HCT116 (cell line): ENCODE measurements at regions not wholly inside any gene's neighbourhood (a gene's known extent, or its start where the extent isn't known, plus 50 kb on each side); places are given as distances from the start of the nearest gene placed in this dataset.

Experiments used
- ATAC-seq: fragments of 200-7000 bp; cut with Tn5 transposase; 2 replicates; pipeline ENCODE4 v1.9.1; 2020; ENCODE audit warnings: mild to moderate bottlenecking, moderate library complexity
- BruUV-seq: library from RNA; stranded (reverse); fragments of 400-500 nt; replicated peaks from 2 replicates; lab custom pipeline; 2021; lab: Mats Ljungman, UMichigan
- CTCF ChIA-PET: fragments of 300-600 bp; sonication (Branson Sonifier 250); formaldehyde crosslinking; loops from one replicate; lab custom pipeline; 2021; ENCODE audit warnings: antibody characterized with exemption; lab: Charles Lee
- POLR2A ChIA-PET: fragments of 300-600, 350-600 bp; sonication (Branson Sonifier 250); formaldehyde crosslinking; loops from one replicate; lab custom pipeline; 2021; ENCODE audit warnings: antibody characterized with exemption; lab: Charles Lee
- RAD21 ChIA-PET, 2 experiments: fragments of 300-600 bp; sonication (Branson Sonifier 250); formaldehyde crosslinking; loops; one replicate each; lab custom pipeline; 2023; ENCODE audit warnings: low total read pairs in 2 of 2; ENCODE audit not compliant: uncharacterized antibody in 2 of 2, unreplicated experiment in 2 of 2, low non-redundant PET in 1 of 2; lab: Charles Lee
- DNase-seq: peaks from one replicate; pipeline ENCODE4 v3.0.0-alpha.2; 2010; ENCODE audit warnings: low read depth, low spot score
- H2AFZ ChIP-seq: fragments of 200-600 bp; shearing (Covaris generic), sonication (generic); 2 replicates; pipeline ENCODE4 v1.6.1; 2017; ENCODE audit warnings: low read depth, mixed run types, mixed read lengths, antibody characterized with exemption, low read length; ENCODE audit not compliant: poor library complexity, severe bottlenecking
- H3K27ac ChIP-seq: 2 replicates; pipeline ENCODE4 v1.5.1; 2012; ENCODE audit warnings: low read depth, low read length
- H3K27me3 ChIP-seq: fragments of 200-600 bp; sonication (generic); 2 replicates; pipeline ENCODE4 v1.6.1; 2016; ENCODE audit warnings: mixed run types, low read length, mixed read lengths; ENCODE audit not compliant: insufficient read depth
- H3K36me3 ChIP-seq, 2 experiments: fragments of 200-500 bp in 1 of 2; fragments of 200-600 bp in 1 of 2; sonication (Bioruptor generic) in 1 of 2; sonication (generic) in 1 of 2; 2 replicates each; pipeline versions ENCODE4 v1.5.1 to v1.6.1; 2014 to 2016; ENCODE audit warnings: low read length in 2 of 2, inconsistent platforms in 1 of 2, mixed read lengths in 1 of 2, mixed run types in 1 of 2; ENCODE audit not compliant: insufficient read depth in 2 of 2, control insufficient read depth in 1 of 2
- H3K4me1 ChIP-seq, 2 experiments: fragments of 200-600 bp in 1 of 2; sonication (generic) in 1 of 2; 2 replicates each; pipeline versions ENCODE4 v1.5.1 to v1.6.1; 2012 to 2017; ENCODE audit warnings: low read length in 2 of 2, inconsistent platforms in 1 of 2, mild to moderate bottlenecking in 1 of 2, mixed read lengths in 1 of 2, mixed run types in 1 of 2, moderate library complexity in 1 of 2; ENCODE audit not compliant: insufficient read depth in 2 of 2, control insufficient read depth in 1 of 2
- H3K4me2 ChIP-seq: fragments of 200-600 bp; sonication (generic); 2 replicates; pipeline ENCODE4 v1.6.1; 2017; ENCODE audit warnings: mixed run types, low read length, mixed read lengths
- H3K4me3 ChIP-seq, 2 experiments: fragments of 200-600 bp in 1 of 2; sonication (generic) in 1 of 2; replicated peaks in 1 of 2; 2 replicates each; pipeline ENCODE4 v1.5.1; 2011 to 2016; ENCODE audit warnings: low read length in 2 of 2, control low read depth in 1 of 2, low read depth in 1 of 2, mild to moderate bottlenecking in 1 of 2, mixed read lengths in 1 of 2, mixed run types in 1 of 2
- H3K79me2 ChIP-seq: fragments of 200-600 bp; sonication (generic); 2 replicates; pipeline ENCODE4 v1.6.1; 2017; ENCODE audit warnings: mild to moderate bottlenecking, mixed run types, low read length, moderate library complexity, mixed read lengths; ENCODE audit not compliant: insufficient read depth
- H3K9ac ChIP-seq: fragments of 200-600 bp; sonication (generic); 2 replicates; pipeline ENCODE4 v1.6.1; 2016; ENCODE audit warnings: low read length, mixed read lengths
- H3K9me2 ChIP-seq: fragments of 200-600 bp; sonication (generic), shearing (Covaris generic); 2 replicates; pipeline ENCODE4 v1.6.1; 2017; ENCODE audit warnings: mixed run types, mild to moderate bottlenecking, moderate library complexity; ENCODE audit not compliant: insufficient read depth
- H3K9me3 ChIP-seq, 2 experiments: fragments of 200-500 bp in 1 of 2; fragments of 200-600 bp in 1 of 2; sonication (Bioruptor generic) in 1 of 2; sonication (generic) in 1 of 2; 2 replicates each; pipeline ENCODE4 v1.6.1; 2014 to 2017; ENCODE audit warnings: low read length in 2 of 2, mixed read lengths in 2 of 2, inconsistent platforms in 1 of 2, low read depth in 1 of 2, mild to moderate bottlenecking in 1 of 2, mixed run types in 1 of 2, moderate library complexity in 1 of 2; ENCODE audit not compliant: control insufficient read depth in 1 of 2, insufficient read depth in 1 of 2
- H4K20me1 ChIP-seq: fragments of 200-600 bp; sonication (generic), shearing (Covaris generic); 2 replicates; pipeline ENCODE4 v1.6.1; 2017; ENCODE audit warnings: mixed run types, mild to moderate bottlenecking, moderate library complexity; ENCODE audit not compliant: insufficient read depth
- CBX3 ChIP-seq: IDR thresholded peaks from 2 replicates; pipeline ENCODE4 v1.6.1; 2012; ENCODE audit warnings: low read depth
- CEBPB ChIP-seq: IDR thresholded peaks from 2 replicates; pipeline ENCODE4 v1.6.1; 2012; ENCODE audit warnings: low read depth
- EGR1 ChIP-seq: IDR thresholded peaks from 2 replicates; pipeline ENCODE4 v1.6.1; 2012; ENCODE audit warnings: low read depth
- FOSL1 ChIP-seq: IDR thresholded peaks from 2 replicates; pipeline ENCODE4 v1.6.1; 2012; ENCODE audit warnings: low read depth
- JUND ChIP-seq: IDR thresholded peaks from 2 replicates; pipeline ENCODE4 v1.6.1; 2012
- POLR2A ChIP-seq: IDR thresholded peaks from 2 replicates; pipeline ENCODE4 v1.7.0; 2011; ENCODE audit warnings: borderline replicate concordance; ENCODE audit not compliant: insufficient read depth, insufficient read length; ENCODE audit errors: extremely low read depth
- POLR2AphosphoS5 ChIP-seq: IDR thresholded peaks from 2 replicates; pipeline ENCODE4 v1.6.1; 2011; ENCODE audit warnings: mild to moderate bottlenecking, low read depth, low read length, moderate library complexity
- SIN3A ChIP-seq: IDR thresholded peaks from 2 replicates; pipeline ENCODE4 v1.6.1; 2012; ENCODE audit warnings: low read depth
- SP1 ChIP-seq: IDR thresholded peaks from 2 replicates; pipeline ENCODE4 v1.6.1; 2012; ENCODE audit warnings: low read depth
- SRF ChIP-seq: IDR thresholded peaks from 2 replicates; pipeline ENCODE4 v1.6.1; 2012; ENCODE audit warnings: low read depth
- TCF7L2 ChIP-seq: IDR thresholded peaks from 2 replicates; pipeline ENCODE4 v1.7.0; 2011; ENCODE audit warnings: borderline replicate concordance, inconsistent platforms; ENCODE audit not compliant: insufficient read depth, insufficient read length; ENCODE audit errors: extremely low read depth
- ZFX ChIP-seq: fragments of 450-650 bp; IDR thresholded peaks from 2 replicates; pipeline ENCODE4 v1.6.1; 2017
- intact Hi-C: fragments of 100-400 bp; cut with micrococcal nuclease; formaldehyde crosslinking; loops from 2 replicates; pipeline ENCODE4 v1.10.0; 2022
- TF ChIP-seq, protein P1 (sequence below): IDR thresholded peaks from 2 replicates; pipeline ENCODE4 v1.6.1; 2012
- TF ChIP-seq, protein P2 (sequence below), 3 experiments: fragments of 200-600 bp in 1 of 3; sonication (generic) in 1 of 3; IDR thresholded peaks in 2 of 3; conservative IDR thresholded peaks in 1 of 3; 2 replicates each; pipeline ENCODE4 v1.5.1; 2012 to 2017; ENCODE audit warnings: low read depth in 2 of 3, low read length in 2 of 3, antibody characterized with exemption in 1 of 3, borderline replicate concordance in 1 of 3, control low read depth in 1 of 3, mild to moderate bottlenecking in 1 of 3, mixed read lengths in 1 of 3, mixed run types in 1 of 3, moderate library complexity in 1 of 3; ENCODE audit not compliant: insufficient read depth in 1 of 3
- TF ChIP-seq, protein P3 (sequence below): IDR thresholded peaks from 2 replicates; pipeline ENCODE4 v1.6.1; 2012

DNA sequence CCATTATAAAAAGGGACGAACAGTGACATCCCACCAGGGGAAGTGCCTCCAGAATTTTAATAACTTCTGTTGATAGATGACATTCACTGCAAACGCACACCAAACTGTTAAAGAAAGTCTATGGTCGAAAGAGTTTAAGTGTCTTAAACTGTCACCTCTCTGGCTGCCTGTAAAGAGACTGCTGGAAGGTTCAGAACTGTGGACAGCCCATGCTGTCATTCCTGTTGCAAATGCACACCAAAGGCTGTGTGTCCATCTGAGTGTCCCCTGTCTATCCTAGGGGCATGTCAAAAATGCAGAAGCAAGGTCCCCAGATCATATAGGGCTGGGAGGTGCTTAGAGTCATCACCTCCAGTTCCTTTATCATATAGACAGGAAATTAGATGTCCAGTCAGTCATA is 171.8 kb downstream of the CYRIA start:
- ChIA-PET RAD21 (no interaction called here), CTCF (no interaction called here)
- intact Hi-C loops = no loop called here

More for the DNA sequence above, 171.8 kb downstream of the CYRIA start:
- DNase-seq (no peak), ATAC-seq (no peak)
- Histone ChIP-seq H3K9ac (no peak overlapping the region), H3K79me2 (no peaks in the 10 kb centered on the region), H3K4me3 (no peak overlapping the region), H3K27me3 (no peaks in the 10 kb centered on the region), H3K4me2 (no peak overlapping the region), H3K9me2 (no peaks in the 10 kb centered on the region), H4K20me1 (no peaks in the 10 kb centered on the region), H3K36me3 (no peaks in the 10 kb centered on the region), H3K4me1 (no peaks in the 10 kb centered on the region), H3K27ac (no peak overlapping the region), H3K9me3 (no peaks in the 10 kb centered on the region), H2AFZ (no peak overlapping the region)
- TF ChIP-seq, protein P1, sequence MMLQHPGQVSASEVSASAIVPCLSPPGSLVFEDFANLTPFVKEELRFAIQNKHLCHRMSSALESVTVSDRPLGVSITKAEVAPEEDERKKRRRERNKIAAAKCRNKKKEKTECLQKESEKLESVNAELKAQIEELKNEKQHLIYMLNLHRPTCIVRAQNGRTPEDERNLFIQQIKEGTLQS = no peak
- TF ChIP-seq TCF7L2 (no peak), CBX3 (no peak), SIN3A (no peak), FOSL1 (no peak), POLR2A (no peak), JUND (no peak), ZFX (no peak), EGR1 (no peak), SRF (no peak), CEBPB (no peak), POLR2AphosphoS5 (no peak), SP1 (no peak)
- TF ChIP-seq, protein P2, sequence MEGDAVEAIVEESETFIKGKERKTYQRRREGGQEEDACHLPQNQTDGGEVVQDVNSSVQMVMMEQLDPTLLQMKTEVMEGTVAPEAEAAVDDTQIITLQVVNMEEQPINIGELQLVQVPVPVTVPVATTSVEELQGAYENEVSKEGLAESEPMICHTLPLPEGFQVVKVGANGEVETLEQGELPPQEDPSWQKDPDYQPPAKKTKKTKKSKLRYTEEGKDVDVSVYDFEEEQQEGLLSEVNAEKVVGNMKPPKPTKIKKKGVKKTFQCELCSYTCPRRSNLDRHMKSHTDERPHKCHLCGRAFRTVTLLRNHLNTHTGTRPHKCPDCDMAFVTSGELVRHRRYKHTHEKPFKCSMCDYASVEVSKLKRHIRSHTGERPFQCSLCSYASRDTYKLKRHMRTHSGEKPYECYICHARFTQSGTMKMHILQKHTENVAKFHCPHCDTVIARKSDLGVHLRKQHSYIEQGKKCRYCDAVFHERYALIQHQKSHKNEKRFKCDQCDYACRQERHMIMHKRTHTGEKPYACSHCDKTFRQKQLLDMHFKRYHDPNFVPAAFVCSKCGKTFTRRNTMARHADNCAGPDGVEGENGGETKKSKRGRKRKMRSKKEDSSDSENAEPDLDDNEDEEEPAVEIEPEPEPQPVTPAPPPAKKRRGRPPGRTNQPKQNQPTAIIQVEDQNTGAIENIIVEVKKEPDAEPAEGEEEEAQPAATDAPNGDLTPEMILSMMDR (IDR thresholded peaks at IDR 0.05 in 2 of 3, conservative IDR thresholded peaks at IDR 0.05 in 1 of 3; ENCODE audit: borderline replicate concordance in 1 of 3, insufficient read depth in 1 of 3, low read depth in 2 of 3, low read length in 2 of 3) = no peak
- TF ChIP-seq, protein P3, sequence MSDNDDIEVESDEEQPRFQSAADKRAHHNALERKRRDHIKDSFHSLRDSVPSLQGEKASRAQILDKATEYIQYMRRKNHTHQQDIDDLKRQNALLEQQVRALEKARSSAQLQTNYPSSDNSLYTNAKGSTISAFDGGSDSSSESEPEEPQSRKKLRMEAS = no peak
- BruUV-seq = no TSS peak
- POLR2A ChIA-PET = no interaction called here
